Liver (tissue), 8 donors: ENCODE measurements at regions not wholly inside any gene's neighbourhood (a gene's known extent, or its start where the extent isn't known, plus 50 kb on each side); places are given as distances from the start of the nearest gene placed in this dataset.

Source experiments
- DNase-seq: peaks from one replicate; pipeline ENCODE4 v3.0.0-alpha.2; 2017; ENCODE audit warnings: low spot score
- H3K27ac ChIP-seq, 2 donors: one replicate each; pipeline ENCODE4 v1.7.0; 2013; ENCODE audit warnings: inconsistent platforms in 2 of 2, low read length in 2 of 2, control low read depth in 1 of 2, low read depth in 1 of 2, mild to moderate bottlenecking in 1 of 2
- H3K27me3 ChIP-seq, 4 donors: one replicate each; pipeline versions ENCODE4 v1.6.1 to v1.7.0; 2013; ENCODE audit warnings: low read length in 3 of 4, inconsistent platforms in 1 of 4, mild to moderate bottlenecking in 1 of 4, moderate library complexity in 1 of 4; ENCODE audit not compliant: control insufficient read depth in 4 of 4, insufficient read depth in 4 of 4
- H3K36me3 ChIP-seq, 4 donors: one replicate each; pipeline versions ENCODE4 v1.6.1 to v1.7.0; 2013; ENCODE audit warnings: low read length in 3 of 4, mild to moderate bottlenecking in 3 of 4, low read depth in 1 of 4, moderate library complexity in 1 of 4; ENCODE audit not compliant: control insufficient read depth in 4 of 4, insufficient read depth in 3 of 4
- H3K4me1 ChIP-seq, 4 donors: one replicate each; pipeline versions ENCODE4 v1.6.1 to v1.7.0; 2013; ENCODE audit warnings: low read length in 3 of 4, mild to moderate bottlenecking in 3 of 4, moderate library complexity in 1 of 4; ENCODE audit not compliant: control insufficient read depth in 4 of 4, insufficient read depth in 4 of 4
- H3K4me3 ChIP-seq, 3 donors: one replicate each; pipeline versions ENCODE4 v1.6.1 to v1.7.0; 2013; ENCODE audit warnings: low read length in 3 of 3, control low read depth in 1 of 3, low read depth in 1 of 3, mild to moderate bottlenecking in 1 of 3
- H3K9ac ChIP-seq, 2 donors: one replicate each; pipeline ENCODE4 v1.7.0; 2013; ENCODE audit warnings: low read length in 2 of 2, mild to moderate bottlenecking in 2 of 2, moderate library complexity in 2 of 2, control low read depth in 1 of 2, low read depth in 1 of 2
- H3K9me3 ChIP-seq, 4 donors: one replicate each; pipeline versions ENCODE4 v1.6.1 to v1.7.0; 2013; ENCODE audit warnings: low read length in 3 of 4; ENCODE audit not compliant: control insufficient read depth in 4 of 4
- CTCF ChIP-seq: fragments of 150-350 bp; IDR thresholded peaks from 2 replicates; pipeline ENCODE4 v1.5.1; 2017; ENCODE audit warnings: improper control_type of control experiment, low read depth, low read length; ENCODE audit not compliant: missing input control
- HNF4G ChIP-seq: IDR thresholded peaks from 2 replicates; pipeline ENCODE4 v1.6.1; 2016; ENCODE audit warnings: antibody characterized with exemption
- MAX ChIP-seq: IDR thresholded peaks from 2 replicates; pipeline ENCODE4 v1.6.1; 2016; ENCODE audit warnings: antibody characterized with exemption
- NR2F2 ChIP-seq: IDR thresholded peaks from 2 replicates; pipeline ENCODE4 v1.6.1; 2016; ENCODE audit warnings: antibody characterized with exemption
- RAD21 ChIP-seq, 2 donors: IDR thresholded peaks; 2 replicates each; pipeline ENCODE4 v1.6.1; 2016; ENCODE audit warnings: antibody characterized with exemption in 2 of 2, mild to moderate bottlenecking in 2 of 2
- REST ChIP-seq: IDR thresholded peaks from 2 replicates; pipeline ENCODE4 v1.6.1; 2016; ENCODE audit warnings: antibody characterized with exemption, mild to moderate bottlenecking
- RXRA ChIP-seq, 2 donors: IDR thresholded peaks; 2 replicates each; pipeline ENCODE4 v1.6.1; 2017 to 2018; ENCODE audit warnings: antibody characterized with exemption in 2 of 2, mild to moderate bottlenecking in 1 of 2
- SP1 ChIP-seq: IDR thresholded peaks from 2 replicates; pipeline ENCODE4 v1.6.1; 2018; ENCODE audit warnings: antibody characterized with exemption, mild to moderate bottlenecking
- TAF1 ChIP-seq: conservative IDR thresholded peaks from 2 replicates; pipeline ENCODE4 v1.6.1; 2016; ENCODE audit warnings: antibody characterized with exemption, mild to moderate bottlenecking
- WGBS: extraction: QIAGEN DNeasy Blood & Tissue Kit; methylation state at CpG from one replicate; pipeline ENCODE4 v1.1.7; 2013; 5-methylcytosine and 5-hydroxymethylcytosine counted together
- donor health status: healthy.
- donor health status: healthy.
- donor health status: healthy.
- donor health status: healthy.
- donor health status: healthy.

GRCh38 chr7:34584526-34584925 is 73.5 kb upstream of the NPSR1 start:
- 91% methylated on average over 6 of the region's 6 CpGs for WGBS
- H3K36me3 ChIP-seq, result no peaks in the 10 kb centered on the region
- DNase-seq, result no peak
- no peak overlapping the region for H3K9ac ChIP-seq
- no peaks in the 10 kb centered on the region for H3K27me3 ChIP-seq
- TF ChIP-seq TAF1 (no peak), SP1 (no peak), RAD21 (IDR thresholded peaks at IDR 0.05) (no peak), CTCF (no peak), REST (no peak), RXRA (IDR thresholded peaks at IDR 0.05) (no peak), NR2F2 (no peak), HNF4G (no peak)
- no peaks in the 10 kb centered on the region for H3K9me3 ChIP-seq
- no peaks in the 10 kb centered on the region for H3K4me1 ChIP-seq
- no peak overlapping the region for H3K4me3 ChIP-seq
- H3K27ac ChIP-seq, result no peak overlapping the region

- WGBS, result 85% methylated on average over 2 of the region's 2 CpGs
- H3K4me3 ChIP-seq, result no peak overlapping the region
Measured at GRCh38 chr7:34596887-34597286, 61.1 kb upstream of the NPSR1 start.

More at GRCh38 chr7:34596887-34597286, 61.1 kb upstream of the NPSR1 start:
- TF ChIP-seq NR2F2 (no peak), RAD21 (IDR thresholded peaks at IDR 0.05) (peak; percentile 20 to 22), CTCF (peak; percentile 3), MAX (no peak)
- no peak for DNase-seq
- Histone ChIP-seq H3K9ac (no peak overlapping the region), H3K9me3 (no peaks in the 10 kb centered on the region), H3K4me1 (no peaks in the 10 kb centered on the region), H3K36me3 (no peaks in the 10 kb centered on the region), H3K27me3 (no peaks in the 10 kb centered on the region), H3K27ac (no peak overlapping the region)
